ENCODE measurements at regions not wholly inside any gene's neighbourhood (a gene's known extent, or its start where the extent isn't known, plus 50 kb on each side); places are given as distances from the start of the nearest gene placed in this dataset.

DNA sequence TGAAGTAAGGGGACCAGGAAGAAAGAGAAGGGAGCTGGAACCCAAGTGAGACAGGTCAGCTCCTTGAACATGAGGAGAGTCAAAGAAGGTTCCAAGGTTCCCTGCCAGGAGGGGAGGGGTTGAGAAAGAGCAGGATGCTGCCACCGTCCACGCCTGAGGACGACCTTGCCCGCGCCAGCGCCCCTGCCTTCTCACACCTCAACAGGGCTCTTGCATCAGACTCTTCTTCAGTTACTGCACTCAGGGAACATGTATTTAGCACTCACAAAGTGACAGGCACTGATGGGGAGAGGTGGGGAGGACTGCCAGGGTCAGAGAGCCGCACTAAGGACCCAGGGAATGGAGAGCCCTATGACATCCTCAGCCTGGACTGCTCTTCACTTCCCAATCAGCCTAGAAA, 102.1 kb upstream of the NUDT4 start:
- no peak for TF ChIP-seq CTCF (IDR thresholded peaks at IDR 0.05; ENCODE audit: control extremely low read depth in 1 of 3, insufficient read depth in 1 of 3, low read depth in 1 of 3, low read length in 3 of 3)
- no peak for TF ChIP-seq CHD7 (IDR thresholded peaks at IDR 0.05; ENCODE audit: insufficient replicate concordance, low read length)
- TF ChIP-seq RXRA (IDR thresholded peaks at IDR 0.05; ENCODE audit: insufficient read depth, low read depth, low read length) = no peak
- TF ChIP-seq TAF1 (IDR thresholded peaks at IDR 0.05; ENCODE audit: low read depth, low read length) = no peak
- no peak for TF ChIP-seq EZH2 (IDR thresholded peaks at IDR 0.05; ENCODE audit: low read depth, low read length, severe bottlenecking)
- TF ChIP-seq JUN (IDR thresholded peaks at IDR 0.05; ENCODE audit: low read depth, low read length) = no peak
- no peak for TF ChIP-seq GABPA (IDR thresholded peaks at IDR 0.05; ENCODE audit: borderline replicate concordance, insufficient read depth, low read length)
- no peak for TF ChIP-seq GTF2F1 (IDR thresholded peaks at IDR 0.05; ENCODE audit: borderline replicate concordance, low read depth, low read length)
- no peak for TF ChIP-seq USF2 (IDR thresholded peaks at IDR 0.05; ENCODE audit: low read length)
- no peak for TF ChIP-seq CEBPB (IDR thresholded peaks at IDR 0.05; ENCODE audit: low read depth, low read length)
- no peak for TF ChIP-seq HDAC2 (IDR thresholded peaks at IDR 0.05; ENCODE audit: borderline replicate concordance in 1 of 2, low read depth in 2 of 2, low read length in 2 of 2)
- TF ChIP-seq POLR2AphosphoS5 (IDR thresholded peaks at IDR 0.05; ENCODE audit: low read depth, low read length) = no peak
- TF ChIP-seq CHD1 (IDR thresholded peaks at IDR 0.05; ENCODE audit: low read depth, low read length) = no peak
- no peak for TF ChIP-seq SIN3A (conservative IDR thresholded peaks at IDR 0.05 in 1 of 2, IDR thresholded peaks at IDR 0.05 in 1 of 2; ENCODE audit: low read depth in 1 of 2, low read length in 2 of 2)

Measured in H1 (cell line).